Upper lobe of right lung (tissue), 1 donor: ENCODE measurements at regions not wholly inside any gene's neighbourhood (a gene's known extent, or its start where the extent isn't known, plus 50 kb on each side); places are given as distances from the start of the nearest gene placed in this dataset.

Experiments
- ATAC-seq: fragments of 200-7000 bp; cut with Tn5 transposase; one replicate; pipeline ENCODE4 v1.9.1; 2020; ENCODE audit warnings: mild to moderate bottlenecking, moderate library complexity
- DNase-seq: peaks from one replicate; pipeline ENCODE4 v3.0.0-alpha.2; 2020
- H3K27ac ChIP-seq: fragments of 200-600 bp; one replicate; pipeline ENCODE4 v1.8.0; 2022
- H3K27me3 ChIP-seq: fragments of 200-600 bp; one replicate; pipeline ENCODE4 v1.8.0; 2022; ENCODE audit warnings: mild to moderate bottlenecking
- H3K36me3 ChIP-seq: fragments of 200-600 bp; one replicate; pipeline ENCODE4 v1.8.0; 2022
- H3K4me1 ChIP-seq: fragments of 200-600 bp; one replicate; pipeline ENCODE4 v1.8.0; 2022
- H3K4me3 ChIP-seq: fragments of 200-600 bp; one replicate; pipeline ENCODE4 v1.8.0; 2022; ENCODE audit warnings: mild to moderate bottlenecking
- H3K9me3 ChIP-seq: fragments of 200-600 bp; one replicate; pipeline ENCODE4 v1.8.0; 2022
- intact Hi-C: fragments of 100-400 bp; cut with DNase I; formaldehyde crosslinking; loops from one replicate; pipeline ENCODE4 v1.11.0; 2022
- TF ChIP-seq, protein P1 (sequence below): fragments of 200-600 bp; IDR thresholded peaks from one replicate; pipeline ENCODE4 v1.8.0; 2022; ENCODE audit warnings: antibody characterized with exemption
- donor health status: DM: no; HTN: yes; CAD: no; lungs with severe emphysema.

DNA sequence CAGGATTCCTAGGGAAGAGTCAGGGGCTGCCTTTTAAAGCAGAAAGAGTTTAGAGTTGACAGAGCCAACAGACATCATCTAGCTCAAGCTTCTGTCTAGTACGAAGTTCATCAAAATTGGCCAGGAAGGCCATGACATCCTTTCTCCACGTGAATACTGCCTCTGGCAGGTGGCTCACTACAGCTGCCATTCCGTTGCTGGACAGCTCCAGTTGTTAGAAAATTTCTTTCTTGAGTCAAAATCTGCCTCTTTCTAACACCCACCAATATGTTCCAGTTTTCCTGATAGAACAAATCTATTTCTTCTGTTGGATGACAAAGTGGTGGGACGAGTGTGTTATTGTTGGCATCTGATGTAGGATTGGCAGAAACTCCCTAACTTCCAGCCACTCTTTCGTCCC lies 154.9 kb downstream of the ADRA2A start:
- ATAC-seq, result no peak
- no peak for DNase-seq
- intact Hi-C loops, result no loop called here
- H3K27ac ChIP-seq, result no peak overlapping the region
- no peaks in the 10 kb centered on the region for H3K4me1 ChIP-seq
- H3K36me3 ChIP-seq, result no peaks in the 10 kb centered on the region
- no peak overlapping the region for H3K4me3 ChIP-seq
- H3K9me3 ChIP-seq, result no peaks in the 10 kb centered on the region
- no peaks in the 10 kb centered on the region for H3K27me3 ChIP-seq
- TF ChIP-seq, protein P1, sequence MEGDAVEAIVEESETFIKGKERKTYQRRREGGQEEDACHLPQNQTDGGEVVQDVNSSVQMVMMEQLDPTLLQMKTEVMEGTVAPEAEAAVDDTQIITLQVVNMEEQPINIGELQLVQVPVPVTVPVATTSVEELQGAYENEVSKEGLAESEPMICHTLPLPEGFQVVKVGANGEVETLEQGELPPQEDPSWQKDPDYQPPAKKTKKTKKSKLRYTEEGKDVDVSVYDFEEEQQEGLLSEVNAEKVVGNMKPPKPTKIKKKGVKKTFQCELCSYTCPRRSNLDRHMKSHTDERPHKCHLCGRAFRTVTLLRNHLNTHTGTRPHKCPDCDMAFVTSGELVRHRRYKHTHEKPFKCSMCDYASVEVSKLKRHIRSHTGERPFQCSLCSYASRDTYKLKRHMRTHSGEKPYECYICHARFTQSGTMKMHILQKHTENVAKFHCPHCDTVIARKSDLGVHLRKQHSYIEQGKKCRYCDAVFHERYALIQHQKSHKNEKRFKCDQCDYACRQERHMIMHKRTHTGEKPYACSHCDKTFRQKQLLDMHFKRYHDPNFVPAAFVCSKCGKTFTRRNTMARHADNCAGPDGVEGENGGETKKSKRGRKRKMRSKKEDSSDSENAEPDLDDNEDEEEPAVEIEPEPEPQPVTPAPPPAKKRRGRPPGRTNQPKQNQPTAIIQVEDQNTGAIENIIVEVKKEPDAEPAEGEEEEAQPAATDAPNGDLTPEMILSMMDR, result no peak

DNA sequence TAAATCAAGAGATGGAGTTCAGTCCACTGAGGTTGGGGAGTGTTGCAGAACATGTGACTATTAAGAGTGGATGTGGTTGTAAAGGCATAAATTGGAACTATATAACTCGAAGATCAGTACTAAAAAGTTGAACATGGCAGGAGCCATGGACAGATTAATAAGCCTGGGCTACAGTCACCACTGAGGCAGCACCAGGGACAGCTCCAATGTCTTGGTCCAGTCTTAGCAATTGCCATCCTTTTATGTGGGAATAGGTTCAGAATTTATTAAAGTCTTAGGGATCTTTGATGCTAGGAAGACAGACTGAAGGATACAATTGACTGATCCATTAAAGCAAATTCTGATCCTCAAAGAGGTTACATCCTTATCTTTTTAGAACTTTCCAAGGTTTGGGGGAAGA lies 156.6 kb downstream of the ADRA2A start:
- H3K9me3 ChIP-seq, result no peaks in the 10 kb centered on the region
- DNase-seq, result no peak
- no peak overlapping the region for H3K27ac ChIP-seq
- no peak for ATAC-seq
- intact Hi-C loops, result no loop called here
- H3K4me3 ChIP-seq, result no peak overlapping the region
- H3K27me3 ChIP-seq, result no peaks in the 10 kb centered on the region
- H3K36me3 ChIP-seq, result no peaks in the 10 kb centered on the region
- no peaks in the 10 kb centered on the region for H3K4me1 ChIP-seq
- TF ChIP-seq, protein P1, result no peak

DNA sequence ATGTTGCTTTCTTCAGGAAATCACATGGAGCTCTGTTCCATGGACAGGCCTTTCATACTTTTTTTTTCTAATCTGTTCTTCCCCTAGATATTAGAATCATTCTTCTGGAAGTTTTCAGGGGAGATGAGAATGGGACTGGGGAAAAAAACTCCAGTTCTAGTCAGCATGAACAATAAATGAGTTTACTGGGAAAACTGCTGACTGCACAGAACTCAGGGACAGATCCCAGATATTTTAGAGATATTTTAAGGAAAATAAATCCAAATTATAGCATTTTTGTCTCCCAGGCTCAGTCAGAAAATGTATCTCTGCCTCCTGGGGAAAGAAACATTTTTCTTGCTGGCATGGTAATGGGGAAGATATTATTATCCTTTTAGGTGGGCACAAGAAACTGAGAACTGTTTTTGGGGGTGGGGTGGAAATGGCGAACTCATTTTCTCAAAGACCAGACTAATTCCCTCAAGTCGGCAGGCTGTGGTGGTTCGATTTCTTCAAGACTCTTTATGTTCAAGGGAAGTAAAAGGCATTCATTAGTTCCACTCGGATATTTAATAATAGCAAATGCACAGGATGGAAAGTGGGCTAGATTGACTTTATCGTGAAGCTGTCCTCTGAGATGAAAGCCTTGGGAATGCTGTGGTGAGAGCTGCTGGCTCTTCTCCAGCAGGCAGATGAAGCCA lies 157.5 kb downstream of the ADRA2A start:
- H3K27me3 ChIP-seq, result no peaks in the 10 kb centered on the region
- H3K4me1 ChIP-seq, result no peaks in the 10 kb centered on the region
- intact Hi-C loops, result no loop called here
- no peaks in the 10 kb centered on the region for H3K9me3 ChIP-seq
- no peak for ATAC-seq
- no peak overlapping the region for H3K27ac ChIP-seq
- TF ChIP-seq, protein P1, result no peak
- H3K4me3 ChIP-seq, result no peak overlapping the region
- no peaks in the 10 kb centered on the region for H3K36me3 ChIP-seq
- DNase-seq, result no peak

DNA sequence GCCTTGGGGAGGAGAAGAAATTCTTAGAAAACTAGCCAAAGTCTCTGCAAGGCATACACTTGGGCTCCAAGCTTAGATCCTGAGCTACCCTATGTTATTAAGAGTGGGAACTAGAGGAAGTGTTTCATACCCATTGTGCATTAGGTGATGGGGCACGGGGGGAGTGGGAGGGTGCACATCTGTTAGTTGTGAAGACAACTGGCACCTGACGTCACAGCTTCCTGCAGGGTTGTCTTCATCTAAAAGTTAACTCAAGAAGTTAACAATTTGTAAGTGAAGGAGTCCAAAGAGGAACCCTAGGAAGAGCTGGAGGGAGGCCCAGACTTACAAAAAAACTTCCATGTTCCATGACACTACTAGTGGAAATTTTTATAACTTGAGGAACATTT lies 158.1 kb downstream of the ADRA2A start:
- intact Hi-C loops, result no loop called here
- Histone ChIP-seq H3K27me3 (no peaks in the 10 kb centered on the region), H3K4me1 (no peaks in the 10 kb centered on the region), H3K9me3 (no peaks in the 10 kb centered on the region), H3K27ac (no peak overlapping the region), H3K4me3 (no peak overlapping the region), H3K36me3 (no peaks in the 10 kb centered on the region)
- ATAC-seq, result no peak
- TF ChIP-seq, protein P1, result no peak
- DNase-seq, result no peak

DNA sequence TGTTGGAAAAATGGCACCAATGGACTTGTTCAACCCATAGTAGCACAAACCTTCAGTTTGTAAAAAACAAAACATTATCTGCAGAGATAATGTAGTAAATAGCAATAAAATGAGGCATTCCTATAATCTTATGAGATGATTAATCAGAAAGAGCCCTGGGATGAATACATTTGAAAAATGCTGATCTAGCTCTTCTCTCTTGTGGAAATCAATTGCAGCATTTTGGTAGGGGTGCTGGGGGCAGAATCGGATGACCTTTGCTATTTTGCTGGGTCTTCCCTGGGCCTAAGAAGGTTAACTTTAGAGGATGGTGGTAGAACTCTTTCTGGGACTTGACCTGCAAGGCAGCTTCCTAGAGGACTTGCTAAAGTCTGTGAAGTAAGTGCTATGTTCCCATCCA lies 163.5 kb downstream of the ADRA2A start:
- Histone ChIP-seq H3K4me3 (no peak overlapping the region), H3K4me1 (no peaks in the 10 kb centered on the region), H3K27ac (no peak overlapping the region), H3K36me3 (no peaks in the 10 kb centered on the region), H3K27me3 (no peaks in the 10 kb centered on the region), H3K9me3 (no peaks in the 10 kb centered on the region)
- intact Hi-C loops, result no loop called here
- TF ChIP-seq, protein P1, result no peak
- DNase-seq, result no peak
- no peak for ATAC-seq

DNA sequence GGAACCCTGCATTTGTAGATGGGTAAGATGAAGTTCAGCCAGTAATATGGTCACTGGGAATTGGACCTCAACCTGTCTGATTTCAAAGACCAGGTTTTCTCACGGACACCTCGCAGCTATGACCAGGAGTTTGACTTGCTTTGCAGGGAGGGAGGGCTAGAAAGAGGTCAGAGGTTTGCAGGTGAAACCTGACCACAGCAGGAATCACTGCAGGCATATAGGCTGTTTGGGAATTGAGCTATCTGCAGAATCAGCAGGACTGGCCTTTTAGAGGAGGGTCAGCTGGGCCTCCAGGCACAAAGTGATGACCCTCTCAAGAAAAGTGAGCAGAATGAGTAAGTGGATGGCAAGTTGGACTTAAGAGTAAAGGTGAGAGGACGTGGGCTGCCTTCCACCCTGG lies 166.3 kb downstream of the ADRA2A start:
- H3K27me3 ChIP-seq, result no peaks in the 10 kb centered on the region
- H3K36me3 ChIP-seq, result no peaks in the 10 kb centered on the region
- DNase-seq (no peak), ATAC-seq (no peak)
- no peaks in the 10 kb centered on the region for H3K9me3 ChIP-seq
- TF ChIP-seq, protein P1, result no peak
- H3K27ac ChIP-seq, result no peak overlapping the region
- H3K4me1 ChIP-seq, result no peaks in the 10 kb centered on the region
- intact Hi-C loops, result no loop called here
- no peak overlapping the region for H3K4me3 ChIP-seq
